GM12892 (cell line): ENCODE measurements at regions not wholly inside any gene's neighbourhood (a gene's known extent, or its start where the extent isn't known, plus 50 kb on each side); places are given as distances from the start of the nearest gene placed in this dataset.

ENCODE experiments used
- DNase-seq: peaks from one replicate; pipeline ENCODE4 v3.0.0; 2011; ENCODE audit not compliant: insufficient read length
- FAIRE-seq: peaks from 2 replicates; lab custom pipeline; 2011; peaks lifted over from hg19 to GRCh38; lab: Jason Lieb, UNC
- POLR2A ChIP-seq: IDR thresholded peaks from 2 replicates; pipeline ENCODE4 v1.6.1; 2011; ENCODE audit warnings: low read depth, low read length, control low read depth
- POLR2AphosphoS5 ChIP-seq: IDR thresholded peaks from 2 replicates; pipeline ENCODE4 v1.6.1; 2011; ENCODE audit warnings: low read depth, low read length, control low read depth
- TAF1 ChIP-seq: IDR thresholded peaks from 2 replicates; pipeline ENCODE4 v1.6.1; 2011; ENCODE audit warnings: low read depth, mild to moderate bottlenecking, control low read depth, low read length, borderline replicate concordance

DNA sequence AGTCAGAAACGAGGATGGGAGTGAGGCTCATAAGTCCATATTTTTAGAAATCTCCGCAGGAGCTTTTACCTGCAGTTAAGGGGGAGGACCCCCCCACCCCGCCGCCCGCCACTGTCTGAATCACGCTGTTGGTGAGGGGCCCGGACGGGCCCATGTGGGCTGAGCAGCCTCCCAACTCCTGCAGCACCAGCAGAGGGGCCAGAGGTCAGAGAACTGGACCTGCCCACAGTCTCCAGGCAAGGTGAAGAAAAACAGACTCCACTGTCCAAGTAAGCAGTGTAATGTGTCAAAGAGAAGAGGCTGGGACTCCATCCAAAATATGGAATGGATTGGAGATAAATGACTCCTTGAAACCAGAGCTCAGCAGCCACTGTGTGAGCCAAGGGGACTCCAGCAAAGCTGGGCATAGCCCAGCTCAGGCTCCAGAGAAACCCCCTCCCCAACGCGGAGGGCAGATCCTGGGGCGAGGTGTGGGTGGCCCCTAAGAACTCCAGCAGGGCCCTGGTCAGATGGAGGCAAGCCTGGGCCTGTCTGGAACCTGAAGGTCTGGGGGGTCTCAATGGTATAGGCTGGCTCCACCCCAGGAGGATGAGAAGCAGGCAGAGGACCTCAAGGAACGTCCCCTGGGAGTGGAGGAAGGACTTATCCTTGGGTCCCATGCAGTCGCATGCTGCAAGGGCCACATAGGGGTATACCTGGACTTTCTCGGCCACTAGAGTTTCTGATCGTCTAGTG is 128.5 kb upstream of the TNS3 start:
- DNase-seq (no peak), FAIRE-seq (no peak)
- no peak for TF ChIP-seq POLR2A
- no peak for TF ChIP-seq TAF1
- TF ChIP-seq POLR2AphosphoS5: no peak

DNA sequence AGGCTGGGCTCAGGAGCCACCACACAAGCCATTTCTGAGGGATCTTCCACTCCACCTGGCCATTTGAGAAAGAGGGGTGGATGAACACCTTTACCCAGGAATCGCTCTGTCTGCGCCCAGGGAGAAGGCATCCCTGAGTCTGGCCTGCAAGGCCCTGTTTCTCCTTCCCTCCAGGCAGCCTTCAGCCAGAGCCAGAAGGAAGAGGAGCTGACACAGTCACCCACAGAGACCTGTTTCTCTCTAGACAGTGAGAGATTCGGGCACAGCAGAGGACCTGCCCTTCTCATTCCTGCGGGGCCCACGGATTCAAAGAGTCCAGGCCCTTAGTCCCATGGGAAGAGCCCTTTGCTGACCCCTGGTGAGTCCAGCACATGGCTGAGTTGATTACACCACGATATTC is 127.5 kb upstream of the TNS3 start:
- TF ChIP-seq TAF1 (no peak), POLR2AphosphoS5 (no peak), POLR2A (no peak)
- DNase-seq (no peak), FAIRE-seq (no peak)

DNA sequence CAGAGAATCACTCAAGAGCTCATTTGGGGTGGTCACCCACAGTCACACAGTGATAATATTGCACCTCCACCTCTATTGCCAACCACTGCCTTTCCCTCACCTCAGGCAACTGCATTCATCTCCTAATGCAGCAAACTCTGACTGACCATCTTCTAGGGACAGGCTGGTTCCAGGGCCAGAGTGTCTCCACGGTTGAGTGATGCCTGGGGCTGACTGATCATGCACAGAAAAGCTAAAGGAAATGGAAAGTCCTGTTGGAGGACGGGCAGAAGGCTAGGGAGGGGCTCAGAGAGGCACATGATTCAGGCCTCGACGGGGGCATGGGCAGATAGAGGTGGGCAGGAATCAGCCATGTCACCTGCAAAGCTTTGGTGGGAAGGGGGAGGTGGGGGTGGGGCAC is 127.1 kb upstream of the TNS3 start:
- DNase-seq (no peak), FAIRE-seq (no peak)
- no peak for TF ChIP-seq POLR2A
- TF ChIP-seq POLR2AphosphoS5: no peak
- no peak for TF ChIP-seq TAF1

DNA sequence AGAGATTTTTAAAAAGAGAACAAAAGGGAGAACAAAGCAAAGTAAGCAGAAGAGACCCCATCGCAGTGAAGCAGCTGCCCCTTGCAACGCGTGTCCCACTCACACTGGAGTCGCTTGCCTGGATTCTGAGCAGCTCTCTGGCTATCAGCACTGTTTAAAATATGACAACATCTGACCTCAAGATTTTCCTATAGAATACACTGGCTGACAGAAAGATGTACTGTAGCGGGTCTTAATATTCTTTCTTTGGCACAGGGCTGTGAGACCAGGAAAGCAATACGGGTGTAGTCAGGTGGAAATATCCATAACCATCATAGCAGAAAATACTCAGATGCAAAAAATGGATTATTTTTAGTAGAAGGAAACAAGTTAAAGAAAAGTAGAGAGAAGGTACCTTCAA is 125.7 kb upstream of the TNS3 start:
- no peak for DNase-seq
- TF ChIP-seq TAF1 (no peak), POLR2AphosphoS5 (no peak), POLR2A (no peak)
- FAIRE-seq: no peak

DNA sequence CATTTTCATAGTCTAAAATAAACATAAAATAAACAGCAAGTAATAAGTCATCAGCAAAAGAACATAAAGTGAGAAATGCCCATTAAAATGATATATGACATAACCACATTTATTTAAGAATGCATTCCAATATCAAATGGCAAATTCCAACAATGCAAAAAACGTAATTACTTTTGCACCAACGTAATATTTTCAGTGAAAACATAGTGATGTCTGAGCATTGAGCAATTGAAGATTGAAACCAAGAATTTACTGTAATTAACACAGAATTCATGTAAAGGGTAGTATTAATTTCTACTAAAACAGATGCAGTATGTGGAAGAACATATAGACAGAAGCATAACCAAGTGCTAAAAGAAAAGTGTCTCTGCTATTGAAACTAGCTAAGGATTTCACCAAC is 123.0 kb upstream of the TNS3 start:
- FAIRE-seq (no peak), DNase-seq (no peak)
- no peak for TF ChIP-seq TAF1
- no peak for TF ChIP-seq POLR2A
- TF ChIP-seq POLR2AphosphoS5: no peak

DNA sequence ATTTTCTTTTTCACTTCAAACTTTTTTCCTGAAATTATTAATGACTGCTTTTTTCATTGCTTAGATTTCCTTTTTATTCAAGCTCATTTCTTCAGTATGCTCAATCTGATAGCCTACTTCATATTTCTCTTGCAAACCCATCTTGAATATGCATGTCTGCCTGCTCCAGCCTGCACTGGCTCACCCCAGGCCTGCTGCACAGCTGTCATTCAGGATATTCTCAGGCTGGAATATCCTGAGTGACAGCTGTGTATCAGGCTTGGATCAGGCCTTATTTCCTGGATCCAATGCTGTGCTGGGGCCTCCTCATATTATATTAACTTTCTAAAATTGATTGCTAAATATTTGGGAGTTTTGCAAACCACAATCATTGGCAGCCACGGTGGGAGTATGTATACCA is 120.2 kb upstream of the TNS3 start:
- TF ChIP-seq TAF1 (no peak), POLR2AphosphoS5 (no peak), POLR2A (no peak)
- DNase-seq: no peak
- no peak for FAIRE-seq

DNA sequence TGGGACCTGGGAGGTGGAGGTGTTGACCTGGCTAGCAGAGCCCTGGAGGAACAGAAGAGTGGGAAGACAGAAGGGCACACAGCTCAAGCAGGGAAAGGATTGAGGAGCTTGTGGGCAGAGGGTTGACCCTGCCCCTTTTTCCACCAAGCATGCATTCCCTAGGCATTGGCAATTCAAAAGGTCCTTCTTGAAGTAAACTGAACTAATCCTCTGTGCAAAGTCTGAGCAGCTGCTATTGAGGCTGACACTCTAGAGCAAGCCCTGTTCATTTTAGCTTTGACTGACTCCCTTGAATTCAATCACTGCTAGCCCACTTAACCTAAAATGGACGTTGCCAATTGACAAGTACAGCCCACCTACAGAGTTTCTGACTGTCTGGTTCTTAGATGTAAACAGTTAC is 116.5 kb upstream of the TNS3 start:
- TF ChIP-seq POLR2A: no peak
- no peak for TF ChIP-seq TAF1
- TF ChIP-seq POLR2AphosphoS5: no peak
- no peak for FAIRE-seq

DNA sequence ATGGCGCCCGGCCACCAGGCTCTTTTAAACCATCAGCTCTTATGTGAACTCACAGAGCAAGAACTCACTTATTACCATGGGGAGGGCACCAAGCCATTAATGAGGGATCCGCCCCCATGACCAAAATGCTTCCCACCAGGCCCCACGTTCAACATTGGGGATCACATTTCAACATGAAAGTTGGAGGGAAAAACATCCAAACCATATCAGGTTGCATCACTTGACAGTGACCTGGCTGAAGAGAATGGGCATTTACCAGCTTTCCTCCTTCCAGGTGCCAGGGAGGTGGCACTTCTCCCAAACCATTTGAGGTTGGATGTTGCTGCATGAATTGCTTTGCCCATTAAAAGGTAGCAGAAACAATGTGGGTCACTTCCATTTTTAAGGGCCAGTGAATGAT is 115.6 kb upstream of the TNS3 start:
- TF ChIP-seq POLR2AphosphoS5 (no peak), TAF1 (no peak), POLR2A (no peak)
- no peak for DNase-seq
- FAIRE-seq: no peak

More for the DNA sequence above, 116.5 kb upstream of the TNS3 start:
- no peak for DNase-seq

DNA sequence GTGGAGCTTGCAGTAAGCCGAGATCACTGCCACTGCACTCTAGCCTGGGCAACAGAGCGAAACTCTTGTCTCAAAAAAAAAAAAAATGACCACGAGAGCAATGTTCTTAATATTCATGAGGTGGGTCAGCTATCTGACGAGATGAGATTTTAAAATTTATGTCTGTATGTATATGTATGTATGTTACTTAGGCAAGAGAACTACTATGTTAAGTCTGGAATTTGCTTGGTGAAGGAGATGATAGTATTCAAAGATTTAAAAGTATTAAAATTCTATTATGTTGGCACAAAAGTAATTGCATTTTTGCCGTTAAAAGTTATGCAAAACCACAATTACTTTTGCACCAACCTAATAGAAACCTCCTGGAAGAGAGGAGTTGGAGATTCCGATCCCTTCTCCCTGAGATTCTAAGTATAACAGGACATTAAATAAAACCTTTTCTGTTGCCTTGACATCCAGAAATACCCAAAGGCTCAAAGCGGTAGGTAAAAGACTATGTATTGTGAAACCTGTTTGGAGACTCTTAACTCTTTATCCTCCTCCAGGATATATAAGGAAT is 114.3 kb upstream of the TNS3 start:
- TF ChIP-seq POLR2A (no peak), POLR2AphosphoS5 (no peak), TAF1 (no peak)
- FAIRE-seq: no peak
- no peak for DNase-seq

DNA sequence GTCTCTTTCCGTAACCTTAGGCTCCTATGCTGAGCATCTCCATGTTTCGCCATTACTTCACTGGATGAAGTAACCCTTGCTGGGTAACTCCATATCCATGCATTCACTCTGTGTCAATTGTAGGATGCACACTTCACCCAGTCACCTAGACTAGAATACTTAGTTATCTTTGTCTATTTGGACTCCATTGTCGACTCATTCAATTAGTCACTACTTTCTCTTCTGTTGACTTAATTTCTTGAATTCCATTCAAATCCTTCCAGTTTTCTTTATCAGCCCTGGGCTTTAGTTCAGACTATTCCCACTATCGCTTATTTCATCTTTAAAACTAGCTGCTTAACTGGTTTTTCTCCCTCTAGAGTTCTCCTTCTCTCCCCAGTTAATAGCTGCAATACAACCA is 111.3 kb upstream of the TNS3 start:
- TF ChIP-seq TAF1 (no peak), POLR2A (no peak), POLR2AphosphoS5 (no peak)
- FAIRE-seq (no peak), DNase-seq (no peak)

DNA sequence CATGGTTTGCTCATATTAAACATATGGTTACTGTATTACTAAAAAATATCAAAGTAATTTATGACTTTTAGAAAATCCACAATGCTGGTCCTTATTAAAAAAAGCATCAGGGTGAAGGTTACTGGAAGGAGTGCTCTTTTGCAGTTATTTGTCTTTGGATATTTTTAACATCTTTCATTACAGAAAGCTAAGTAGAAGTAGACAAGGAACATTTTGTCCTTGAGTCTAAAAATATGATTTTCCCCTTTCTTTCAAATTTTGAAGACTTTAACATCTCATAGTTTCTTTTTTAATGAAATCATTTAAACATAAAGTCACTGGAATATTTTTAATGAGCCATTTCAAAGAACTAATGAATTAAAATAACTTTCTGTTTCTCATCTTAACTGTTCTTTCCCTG is 110.1 kb upstream of the TNS3 start:
- DNase-seq (no peak), FAIRE-seq (no peak)
- TF ChIP-seq TAF1 (no peak), POLR2A (no peak), POLR2AphosphoS5 (no peak)
